HG03354 (cell line): ENCODE measurements at regions not wholly inside any gene's neighbourhood (a gene's known extent, or its start where the extent isn't known, plus 50 kb on each side); places are given as distances from the start of the nearest gene placed in this dataset.

ENCODE experiments used
- ATAC-seq: cut with Tn5 transposase; IDR thresholded peaks from one replicate; pipeline ENCODE4 v1.9.1; 2021; ENCODE audit warnings: mild to moderate bottlenecking; ENCODE audit not compliant: unreplicated experiment, poor library complexity, severe bottlenecking

- peak; percentile 98 for ATAC-seq
Observed at GRCh38 chr3:18295171-18295920, 129.8 kb downstream of the SATB1 start.

DNA sequence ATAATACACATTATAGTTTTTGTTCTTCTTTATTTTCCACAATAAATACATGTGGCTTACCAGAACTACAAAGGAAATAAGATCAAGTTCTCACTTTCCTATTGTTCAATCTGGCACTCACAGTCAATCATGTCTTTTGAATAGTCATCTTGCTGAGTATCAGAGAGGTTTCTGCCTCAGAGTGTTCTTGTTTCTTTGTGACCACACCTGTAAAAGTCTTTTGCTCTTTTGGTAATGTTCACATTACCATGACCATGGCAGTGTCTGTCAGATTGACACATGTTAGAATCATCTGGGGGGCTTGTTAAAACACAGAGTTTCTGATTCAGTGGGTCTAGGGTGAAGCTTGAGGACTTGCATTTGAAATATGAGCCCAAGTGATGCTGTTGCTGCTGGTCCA is 135.0 kb downstream of the SATB1 start:
- ATAC-seq, result no peak

DNA sequence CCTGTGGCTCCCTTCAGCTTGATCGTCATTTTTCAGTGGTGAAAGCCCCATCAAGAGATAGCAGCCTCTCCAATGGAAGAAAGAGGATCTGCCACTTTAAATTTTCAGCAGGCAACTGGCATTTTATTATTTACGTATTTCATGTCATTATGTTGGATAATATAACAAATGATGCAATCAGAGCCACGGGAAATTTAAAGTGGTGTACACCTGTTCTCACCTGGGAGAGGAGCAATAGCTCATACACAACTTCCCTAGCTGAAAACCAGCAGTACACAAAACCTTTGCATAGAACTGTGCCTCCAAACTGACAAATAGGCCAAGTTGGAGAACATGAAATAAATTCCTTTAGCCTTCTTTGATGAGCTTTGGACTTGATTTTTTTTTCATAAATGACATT is 136.9 kb downstream of the SATB1 start:
- ATAC-seq, result no peak

GRCh38 chr3:18284716-18285115 is 140.4 kb downstream of the SATB1 start:
- ATAC-seq, result no peak

- no peak for ATAC-seq
Observed at GRCh38 chr3:18283680-18284079, 141.5 kb downstream of the SATB1 start.

DNA sequence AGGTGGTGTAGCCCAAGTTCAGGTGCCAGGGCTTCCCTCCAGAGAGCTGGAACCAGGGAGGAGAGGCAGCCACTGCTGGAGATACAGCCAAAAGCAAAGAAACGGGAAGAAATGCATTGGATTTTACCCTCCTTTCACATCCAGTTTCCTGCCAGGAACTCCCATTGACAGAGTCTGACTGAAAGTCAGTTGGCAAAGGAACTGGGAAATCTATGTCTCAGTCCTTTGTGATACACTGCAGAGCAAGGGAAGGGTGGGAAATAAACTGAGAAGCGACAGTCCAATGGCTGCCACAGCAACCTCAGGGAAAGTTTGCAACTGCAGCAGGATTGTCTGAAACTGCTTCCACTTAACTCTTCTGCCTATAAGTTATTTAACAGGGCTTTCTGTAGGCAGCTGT is 142.6 kb downstream of the SATB1 start:
- no peak for ATAC-seq

- no peak for ATAC-seq
Observed at GRCh38 chr3:18279226-18279737, 145.9 kb downstream of the SATB1 start.

DNA sequence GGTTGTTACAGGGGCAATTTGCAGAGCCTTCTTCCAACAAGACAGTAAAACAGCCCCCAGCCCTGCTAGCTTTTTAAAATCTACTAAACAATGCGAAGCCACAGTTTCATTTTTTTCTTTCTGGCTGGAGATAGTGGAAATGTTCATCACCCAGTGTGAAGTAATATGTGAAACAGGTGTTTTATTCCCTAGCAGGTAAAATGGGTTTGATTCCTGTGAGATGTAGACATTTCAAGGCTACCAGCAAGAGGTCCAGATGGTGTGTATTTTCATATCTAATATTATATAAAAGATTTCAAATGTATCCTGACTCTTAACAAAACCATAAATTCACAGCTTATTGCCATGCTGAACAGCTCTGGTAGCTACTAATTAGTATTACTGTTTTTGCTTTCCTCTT is 160.3 kb downstream of the SATB1 start:
- no peak for ATAC-seq

DNA sequence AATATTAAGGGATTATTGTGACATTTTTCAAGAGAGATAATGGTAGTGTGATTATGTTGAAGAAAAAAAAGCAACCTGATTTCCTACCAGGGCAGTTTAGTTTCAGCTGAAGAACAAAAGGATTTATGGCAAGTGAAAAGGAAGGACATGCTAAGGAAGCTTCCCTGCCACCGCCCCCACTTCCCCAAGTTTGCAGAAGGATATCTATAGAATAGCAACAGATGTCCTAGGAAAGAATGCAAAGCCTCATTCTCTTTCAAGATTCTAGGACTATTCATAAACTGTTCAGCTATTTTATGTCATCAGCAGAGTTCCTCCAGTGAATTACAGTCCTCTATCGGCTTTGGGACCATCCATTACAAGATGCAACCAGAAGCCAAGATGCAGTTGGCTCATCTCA is 160.8 kb downstream of the SATB1 start:
- no peak for ATAC-seq

DNA sequence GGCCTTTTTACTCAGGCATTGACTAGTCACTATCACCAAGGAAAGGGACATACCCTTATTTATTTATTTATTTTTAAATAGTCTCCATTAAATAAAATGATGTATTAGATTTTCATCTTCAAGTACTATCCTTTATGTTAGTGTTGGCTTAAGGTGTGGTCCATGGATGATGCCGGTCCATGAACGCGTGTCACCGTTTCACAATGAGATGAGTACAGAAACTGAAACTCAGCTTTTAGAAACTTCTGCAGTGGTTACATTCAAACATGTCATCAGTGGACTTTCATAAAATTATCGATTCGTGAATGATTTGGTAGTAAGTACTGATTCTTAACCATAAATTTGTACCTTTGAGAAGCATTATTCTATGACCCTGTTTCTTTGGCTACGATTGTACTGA is 166.6 kb downstream of the SATB1 start:
- ATAC-seq, result peak; percentile 72

DNA sequence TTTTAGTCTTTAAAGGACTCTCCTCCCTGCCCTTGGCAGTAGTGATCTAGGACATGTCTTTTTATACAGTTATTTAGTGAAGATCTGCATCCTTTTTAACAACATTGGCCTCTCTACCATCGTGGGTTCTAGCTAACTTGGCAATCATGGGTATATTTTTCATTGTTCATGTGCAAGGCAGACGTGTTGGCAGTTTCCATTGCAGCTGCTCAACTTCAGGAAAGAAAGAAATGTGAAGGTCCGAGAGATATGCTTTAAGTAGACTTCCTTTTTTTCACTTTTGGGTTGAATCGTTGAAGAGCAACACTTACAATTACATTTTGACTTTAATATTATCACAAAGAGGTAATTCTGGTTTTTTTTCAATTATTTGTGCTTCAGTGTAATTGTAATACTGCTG is 172.6 kb downstream of the SATB1 start:
- ATAC-seq, result no peak

DNA sequence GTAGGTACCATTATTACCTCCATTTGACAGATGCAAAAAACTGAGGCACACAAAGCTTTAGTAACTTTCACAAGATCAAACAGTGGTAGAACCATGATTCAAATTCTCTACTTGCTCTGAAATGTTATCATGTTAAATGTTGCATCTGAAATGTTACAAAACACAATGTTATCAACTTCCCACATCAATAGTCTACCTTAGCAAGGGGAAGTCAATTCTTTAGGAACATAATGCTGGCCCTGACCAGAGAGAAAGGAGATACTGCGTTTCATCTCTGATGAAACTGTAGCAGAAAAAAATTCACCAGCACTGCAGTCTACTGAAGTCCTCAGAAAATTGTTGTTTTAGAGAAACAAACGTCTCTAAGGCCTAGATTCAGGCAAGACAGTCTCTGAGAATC is 174.1 kb downstream of the SATB1 start:
- no peak for ATAC-seq

DNA sequence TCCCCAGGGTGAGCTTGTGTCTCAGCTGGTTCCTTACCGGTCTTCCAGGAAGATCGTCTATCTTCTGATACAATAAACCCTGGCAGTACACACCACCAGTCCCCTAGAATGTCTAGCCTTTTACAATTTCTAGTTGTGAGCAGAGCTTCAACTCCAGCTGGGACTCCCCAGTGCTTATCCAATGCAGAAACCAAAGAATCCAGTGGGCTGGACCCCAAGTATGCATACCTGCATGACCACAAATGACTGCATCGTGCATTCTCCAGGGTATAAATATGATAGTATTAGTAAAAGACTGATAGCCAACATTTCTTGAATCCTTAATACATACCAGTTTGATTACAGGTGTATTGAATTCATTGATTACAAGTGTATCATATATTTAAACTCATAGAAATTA is 176.0 kb downstream of the SATB1 start:
- ATAC-seq, result no peak

GRCh38 chr3:18247776-18248310 is 177.3 kb downstream of the SATB1 start:
- ATAC-seq, result no peak

- ATAC-seq, result no peak
Observed at GRCh38 chr3:18247139-18247695, 177.9 kb downstream of the SATB1 start.

DNA sequence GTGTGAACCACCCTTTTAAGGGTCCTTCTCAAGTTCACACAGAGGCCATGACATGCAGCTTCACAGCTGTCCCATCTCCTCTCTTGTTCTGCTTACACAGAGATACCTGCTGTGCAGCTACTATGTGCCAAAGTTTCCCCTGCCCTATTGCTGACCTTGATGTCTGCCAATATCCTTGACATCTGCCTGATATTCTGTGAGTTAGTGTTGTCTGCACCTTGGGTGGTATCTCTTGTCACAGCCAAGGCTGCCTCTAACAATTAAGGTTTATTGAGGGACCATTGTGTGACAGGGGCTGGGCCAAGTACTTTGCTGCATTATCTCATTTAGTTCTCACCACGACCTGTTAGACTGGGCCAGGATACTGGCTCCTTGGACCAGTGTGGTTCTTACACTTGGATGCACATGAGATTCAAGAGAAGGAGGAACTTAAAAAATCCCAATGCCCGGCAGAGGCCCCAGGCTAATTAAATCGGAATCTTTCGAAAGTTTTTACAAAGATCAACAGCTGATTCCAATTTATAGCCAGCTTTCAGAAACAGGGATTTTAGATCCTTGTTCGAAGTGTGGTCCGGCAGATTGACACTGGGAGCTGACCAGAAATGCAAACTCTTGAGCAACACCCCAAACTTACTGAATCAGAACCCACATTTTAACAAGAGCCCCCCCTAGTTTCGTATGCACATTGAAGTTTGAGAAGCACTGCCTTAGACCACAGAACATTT is 178.6 kb downstream of the SATB1 start:
- ATAC-seq, result no peak

- ATAC-seq, result peak; percentile 83
Observed at GRCh38 chr3:18245721-18246120, 179.4 kb downstream of the SATB1 start.

- ATAC-seq, result no peak
Observed at GRCh38 chr3:18241837-18242236, 183.3 kb downstream of the SATB1 start.

GRCh38 chr3:18239674-18240073 is 185.5 kb downstream of the SATB1 start:
- no peak for ATAC-seq

- ATAC-seq, result no peak
Observed at GRCh38 chr3:18238746-18239331, 186.3 kb downstream of the SATB1 start.
